Middle frontal gyrus (tissue), 1 donor: ENCODE measurements at regions not wholly inside any gene's neighbourhood (a gene's known extent, or its start where the extent isn't known, plus 50 kb on each side); places are given as distances from the start of the nearest gene placed in this dataset.

ENCODE experiments used
- DNase-seq: peaks from one replicate; pipeline ENCODE4 v3.0.0-alpha.2; 2015; ENCODE audit warnings: low spot score; ENCODE audit errors: extremely low spot score

DNA sequence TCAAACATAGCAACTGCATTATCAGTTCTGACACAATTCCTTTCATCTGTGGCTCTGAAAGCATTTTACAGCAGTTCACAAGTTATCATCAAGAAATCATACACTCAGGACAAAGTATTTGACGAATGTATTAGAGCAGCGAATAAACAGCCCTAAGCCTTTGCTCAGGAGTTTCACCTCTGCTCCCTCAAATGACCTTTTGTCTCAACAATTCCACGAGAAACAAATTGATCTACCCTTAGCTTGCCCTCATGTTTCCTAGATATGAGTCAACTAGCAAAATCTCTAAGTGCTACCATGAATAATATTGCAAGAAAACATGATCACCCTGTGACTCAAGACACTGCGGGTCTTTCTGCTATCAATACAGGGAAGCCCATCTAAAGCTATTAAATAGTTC is 396.1 kb downstream of the EFNB2 start:
- DNase-seq, result no peak

DNA sequence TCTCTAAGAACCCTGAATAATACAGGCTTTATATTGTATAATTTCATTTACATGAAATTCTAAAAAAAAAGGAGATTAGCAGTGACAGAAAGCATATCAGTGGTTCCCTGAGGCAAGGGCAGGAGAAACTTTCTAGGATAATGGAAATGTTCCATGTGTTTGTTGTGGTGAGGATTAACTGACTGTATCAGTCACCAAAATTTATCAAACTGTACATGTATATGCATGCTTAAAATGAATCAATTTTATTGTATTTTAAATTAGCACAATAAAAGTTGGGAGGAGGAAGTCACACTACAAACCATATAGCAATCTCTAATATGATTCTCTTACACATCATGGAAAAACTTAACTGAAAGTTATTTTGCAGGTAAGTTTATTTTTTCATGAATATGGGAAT is 396.8 kb downstream of the EFNB2 start:
- DNase-seq, result no peak

DNA sequence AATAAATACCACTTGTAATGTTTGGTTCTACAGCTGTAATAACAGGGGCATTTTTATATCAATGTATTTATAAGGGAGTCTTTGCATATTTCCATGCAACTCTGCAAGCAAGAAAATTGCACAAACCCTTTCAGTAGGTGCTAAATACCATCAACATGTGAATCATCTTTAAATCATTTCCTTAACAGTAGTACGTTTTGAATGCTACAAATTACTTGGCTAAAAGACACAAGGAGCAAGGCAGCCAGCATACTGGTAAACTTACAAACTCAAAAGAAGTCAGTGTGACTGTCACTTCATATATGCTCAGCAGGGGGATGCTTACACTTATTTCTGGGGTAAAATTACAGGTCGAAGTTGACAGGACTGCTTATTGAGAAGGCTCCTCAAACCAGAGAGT is 402.4 kb downstream of the EFNB2 start:
- DNase-seq, result no peak

DNA sequence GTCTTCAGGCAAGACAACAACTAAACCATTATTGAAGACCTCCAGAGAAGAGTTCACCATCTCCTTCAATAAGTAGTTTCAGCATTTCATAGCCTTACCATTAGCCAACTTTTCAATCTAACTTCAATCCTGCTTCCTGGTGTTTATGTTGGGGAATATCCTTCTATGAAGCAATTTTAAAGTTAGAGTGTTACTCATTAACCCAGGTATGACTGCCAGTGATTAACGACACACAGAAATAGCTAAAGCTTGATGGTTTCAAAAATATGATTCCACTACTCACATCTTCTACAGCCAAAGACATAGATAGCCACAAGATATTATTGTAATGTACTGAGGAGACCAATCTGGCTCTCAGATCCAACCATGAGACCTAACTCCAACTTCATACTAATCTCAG is 403.2 kb downstream of the EFNB2 start:
- DNase-seq, result no peak

DNA sequence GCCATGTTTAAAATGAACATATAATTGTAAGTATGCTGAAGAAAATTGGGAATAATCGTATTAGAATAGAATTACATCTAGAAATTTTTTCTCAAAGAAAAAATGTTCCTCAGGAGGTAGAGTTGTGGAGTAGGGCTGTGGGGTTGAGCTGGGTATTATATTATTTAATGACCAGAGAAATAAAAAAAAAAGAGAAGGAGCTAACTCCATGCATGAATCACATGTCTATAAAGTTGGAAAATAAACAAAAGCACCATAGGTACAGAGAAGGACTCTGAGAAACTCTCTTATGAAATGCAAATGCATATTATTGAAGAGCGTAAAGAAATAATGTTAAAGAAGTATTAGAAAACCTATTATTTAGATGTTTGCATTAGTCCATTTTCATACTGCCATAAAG is 405.5 kb downstream of the EFNB2 start:
- no peak for DNase-seq

DNA sequence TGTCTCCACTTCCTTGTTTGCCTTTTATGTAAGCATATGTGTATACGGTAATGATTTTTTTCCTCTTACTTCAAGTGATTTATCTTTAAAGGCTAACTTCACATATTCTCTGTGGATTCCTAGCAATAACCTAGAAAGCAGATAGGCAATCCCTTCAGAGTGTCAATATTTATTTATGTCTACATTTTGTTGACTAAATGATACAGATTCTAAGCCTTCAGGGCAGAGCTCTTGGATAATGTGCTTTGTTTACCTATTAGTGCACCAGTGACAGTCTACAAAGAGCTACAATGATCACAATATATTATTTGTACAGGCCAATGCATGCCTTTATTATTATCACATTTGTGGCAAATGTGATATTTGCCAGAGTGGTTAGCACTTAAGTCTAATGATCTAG is 406.2 kb downstream of the EFNB2 start:
- no peak for DNase-seq

DNA sequence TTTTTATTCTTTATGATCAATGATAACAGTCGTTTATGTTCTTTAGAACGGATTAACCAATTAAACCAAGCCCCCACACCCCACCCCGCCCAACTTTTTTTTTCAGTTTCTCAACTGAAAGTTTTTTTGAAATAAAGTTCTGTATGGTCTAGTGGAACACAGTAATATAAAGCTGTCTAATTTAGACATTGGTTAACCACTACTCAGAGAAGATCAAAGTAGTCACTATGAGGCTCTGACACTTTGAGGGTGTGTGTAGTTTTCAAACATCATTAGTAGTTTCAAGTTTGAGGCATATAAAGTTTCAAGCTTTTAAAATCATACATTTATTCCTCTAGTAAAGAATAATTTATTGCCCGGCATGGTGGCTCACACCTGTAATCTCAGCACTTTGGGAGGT is 413.2 kb downstream of the EFNB2 start:
- no peak for DNase-seq

DNA sequence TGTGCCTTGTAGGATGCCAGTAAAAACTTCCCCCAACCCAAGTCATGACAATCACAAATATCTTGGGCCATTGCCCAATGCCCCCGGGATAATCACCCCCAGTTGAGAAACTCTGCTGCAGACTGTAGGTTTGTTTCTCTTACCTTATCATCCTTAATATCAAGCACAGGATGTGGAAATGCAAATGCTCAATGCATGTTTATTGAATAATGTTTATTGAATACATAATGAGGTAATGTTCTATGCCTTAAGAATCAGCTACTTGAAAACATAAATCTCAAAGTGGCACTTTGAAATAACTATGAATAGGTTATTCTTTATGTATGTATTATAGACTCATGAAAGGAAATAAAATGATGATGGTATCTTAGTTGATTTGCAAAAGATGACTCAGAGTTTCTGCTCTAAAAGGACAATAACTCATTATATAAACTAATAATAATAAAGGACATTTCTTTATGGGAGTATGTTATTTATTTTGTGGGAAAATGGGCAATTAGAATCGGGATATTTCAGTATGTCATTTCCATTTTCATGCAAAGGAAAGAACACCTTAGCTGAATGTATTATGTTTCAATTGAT is 414.2 kb downstream of the EFNB2 start:
- no peak for DNase-seq

DNA sequence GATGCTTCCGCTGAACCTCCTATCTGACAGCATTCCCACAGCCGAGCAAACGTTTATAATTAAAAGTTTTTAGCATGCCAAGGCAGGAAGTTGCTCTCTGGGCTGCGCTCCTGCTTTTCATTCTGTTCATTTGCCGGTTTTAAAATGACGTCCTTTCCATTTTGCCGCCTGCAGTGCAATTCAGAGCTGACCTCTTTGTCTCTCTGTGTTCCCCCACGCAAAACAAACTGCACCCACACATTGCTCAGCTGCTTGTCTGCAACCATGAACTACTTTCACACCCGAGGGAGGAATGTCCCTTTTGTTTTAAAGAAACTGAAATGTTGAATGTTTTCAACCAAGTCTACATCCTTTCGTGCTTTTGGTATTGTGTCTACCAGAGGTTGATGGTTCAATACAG is 416.5 kb downstream of the EFNB2 start:
- DNase-seq, result no peak

DNA sequence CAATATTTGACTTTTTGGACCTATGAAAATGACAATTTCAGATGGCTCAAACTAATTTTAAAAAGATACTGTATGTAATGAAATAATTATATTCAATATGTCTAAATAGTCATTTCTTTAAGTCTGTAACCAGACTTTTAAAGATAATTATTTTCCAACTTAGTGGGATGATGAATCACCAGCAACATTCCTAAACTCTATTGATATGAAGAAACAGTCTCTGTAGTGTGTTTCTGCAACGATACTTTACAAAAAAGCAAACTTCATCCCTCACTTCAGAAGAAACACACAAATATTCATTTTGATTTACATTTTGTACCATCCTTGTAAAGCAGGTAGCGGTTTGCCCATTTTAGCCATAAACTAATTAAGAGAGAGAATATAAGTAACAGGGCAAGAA is 417.4 kb downstream of the EFNB2 start:
- DNase-seq, result no peak

DNA sequence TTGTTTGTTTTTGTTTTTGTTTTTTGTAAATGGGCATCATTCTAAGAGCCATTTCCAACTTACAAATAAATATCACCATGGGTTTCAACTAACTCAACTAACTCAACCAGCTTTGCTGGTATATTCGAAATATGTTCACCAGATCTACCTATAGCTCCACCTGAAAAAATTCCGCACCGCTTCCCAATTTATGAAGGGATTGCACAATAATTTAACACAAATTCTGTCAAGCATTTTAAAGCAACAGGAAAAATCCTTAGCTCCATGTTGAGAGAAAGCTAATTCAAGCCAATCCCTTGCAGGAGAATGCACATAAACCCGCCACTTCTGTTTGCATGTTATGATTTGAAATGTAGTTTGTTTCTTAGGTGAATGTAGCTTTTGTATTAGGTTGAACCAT is 417.8 kb downstream of the EFNB2 start:
- DNase-seq, result no peak

DNA sequence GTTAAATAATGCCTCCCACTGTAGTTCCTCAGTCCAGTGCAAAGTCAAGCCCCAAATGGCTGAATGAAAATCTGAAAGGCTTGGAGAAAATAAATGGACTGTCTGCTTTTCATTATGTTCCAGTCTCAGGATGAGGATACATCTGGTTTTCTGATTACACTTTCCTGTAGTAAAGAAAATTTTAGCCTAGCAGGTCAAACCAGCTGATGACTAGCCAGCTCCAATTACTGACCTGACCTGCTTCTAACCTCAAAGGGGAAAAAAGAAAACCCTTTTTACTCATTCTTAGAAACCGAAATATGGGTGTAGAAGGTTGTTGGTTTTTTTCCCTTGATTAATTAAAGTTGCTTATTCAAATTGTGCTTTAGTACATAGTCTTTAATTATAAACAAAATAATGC is 418.4 kb downstream of the EFNB2 start:
- DNase-seq, result no peak

DNA sequence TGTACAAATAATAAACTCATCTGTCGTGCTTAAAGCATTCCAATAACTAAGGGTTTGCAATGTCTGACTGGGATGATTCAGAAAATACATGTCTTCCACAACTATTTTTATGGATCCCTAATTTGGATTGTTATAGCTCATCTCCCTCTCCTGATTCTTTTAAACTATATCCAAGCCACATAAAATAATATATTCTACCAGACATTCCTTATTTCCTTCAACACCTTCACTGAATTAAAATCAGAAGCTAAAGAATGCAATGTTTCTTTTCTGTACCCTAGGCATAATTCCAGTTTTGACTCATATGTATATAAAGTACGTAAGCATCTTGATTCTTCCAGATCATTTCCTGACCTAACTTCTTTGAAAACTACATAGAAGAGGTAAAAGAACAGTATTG is 420.4 kb downstream of the EFNB2 start:
- DNase-seq, result no peak

DNA sequence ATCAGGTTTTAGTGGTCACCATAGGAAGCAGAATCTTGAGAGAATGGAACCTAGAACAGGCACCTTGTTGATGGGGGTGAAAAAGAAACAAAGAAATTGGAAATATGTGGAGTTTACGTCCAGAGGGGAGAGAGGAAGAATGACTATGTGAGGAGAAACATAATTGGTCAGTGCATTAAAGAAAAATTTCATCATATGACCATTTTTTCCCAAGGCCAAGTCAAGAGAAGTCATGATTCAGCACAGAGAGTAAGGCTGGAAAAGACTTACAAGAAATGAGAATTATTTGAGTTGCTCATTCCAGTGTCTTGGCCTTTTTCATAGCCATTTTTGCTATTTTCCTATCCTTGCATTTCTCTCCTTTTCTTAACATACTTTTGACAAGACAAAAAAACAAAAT is 421.7 kb downstream of the EFNB2 start:
- DNase-seq, result no peak

DNA sequence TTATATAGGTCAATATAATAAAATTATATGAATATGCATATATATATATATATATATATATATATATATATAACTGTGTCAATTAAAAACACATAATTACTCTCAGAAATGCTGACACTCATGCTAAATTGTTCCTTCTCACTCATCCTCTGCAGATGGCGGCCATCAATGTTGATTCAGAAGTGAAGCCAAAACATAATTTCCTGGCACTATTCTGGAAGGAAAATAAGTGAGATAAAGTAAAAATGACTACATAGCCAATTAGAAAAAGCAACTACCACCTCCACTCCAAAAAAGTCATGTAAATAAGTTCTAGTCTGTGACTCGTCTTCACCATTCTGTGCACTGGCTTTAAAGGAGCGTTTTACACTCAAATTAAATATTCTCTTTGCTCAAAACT is 423.3 kb downstream of the EFNB2 start:
- DNase-seq, result no peak

DNA sequence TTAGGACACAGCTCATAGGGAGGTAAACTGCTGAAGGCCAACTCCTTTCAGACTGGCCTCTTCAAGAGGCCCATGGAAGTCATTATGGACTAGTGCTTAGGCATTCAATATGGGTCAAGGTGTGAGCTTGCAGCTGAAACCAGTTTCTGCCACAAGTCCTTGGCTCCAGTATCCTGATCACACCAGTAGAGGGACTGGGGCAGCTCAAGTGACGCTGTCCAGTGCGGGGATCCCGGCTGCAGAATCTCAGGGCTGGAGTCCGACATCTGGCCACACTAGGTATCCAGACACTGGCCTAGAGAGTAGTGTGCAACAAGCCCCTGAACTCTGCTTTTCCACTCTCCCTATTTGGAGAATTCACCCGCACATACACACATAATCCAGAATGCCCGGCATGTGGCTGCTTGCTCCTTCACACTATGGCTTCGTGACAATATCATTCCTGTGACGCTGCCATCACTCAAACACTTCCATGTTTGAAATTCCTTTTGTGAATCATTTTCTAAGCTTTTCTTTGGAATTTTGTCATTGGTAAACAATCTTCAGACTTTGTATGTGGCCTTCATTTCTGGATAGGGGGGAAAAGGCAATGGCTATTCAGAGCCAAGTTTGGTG is 425.1 kb downstream of the EFNB2 start:
- DNase-seq, result no peak

DNA sequence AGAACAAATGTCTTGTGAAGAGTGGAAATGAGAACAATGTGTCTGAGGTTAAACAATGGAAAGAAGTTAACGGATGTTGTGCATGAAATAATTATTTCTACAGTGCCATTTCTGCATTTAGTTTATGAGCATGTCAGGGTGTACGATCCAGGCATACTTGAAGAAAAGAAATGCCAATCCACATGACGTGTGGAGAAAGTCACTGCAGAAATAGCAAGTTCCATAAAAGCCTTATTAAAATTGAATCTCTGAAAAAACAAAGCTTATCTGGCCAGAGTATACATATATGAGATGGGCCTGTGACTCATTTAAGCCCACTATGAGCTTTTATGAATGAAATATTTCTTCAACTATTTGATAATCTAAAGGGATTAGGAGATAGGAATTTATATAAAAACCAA is 426.1 kb downstream of the EFNB2 start:
- DNase-seq, result no peak

DNA sequence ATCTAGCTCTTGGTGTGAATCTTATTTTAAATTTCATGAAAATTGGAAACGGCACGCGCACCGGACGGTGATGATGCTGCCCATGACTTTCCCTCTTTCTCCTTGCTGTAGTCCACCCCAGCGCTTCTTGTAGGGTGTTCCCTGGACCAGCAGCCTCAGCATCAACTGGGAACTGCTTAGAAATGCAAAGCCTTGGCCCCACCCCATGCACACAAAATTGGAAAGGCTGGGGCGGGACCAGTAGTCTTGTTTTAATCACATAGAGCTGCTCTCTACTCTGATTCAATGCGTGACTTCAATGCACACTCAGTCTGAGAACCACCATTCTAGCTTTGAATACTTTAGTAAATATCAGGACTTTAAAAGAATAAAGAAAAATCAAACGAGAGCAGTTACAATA is 427.1 kb downstream of the EFNB2 start:
- no peak for DNase-seq

DNA sequence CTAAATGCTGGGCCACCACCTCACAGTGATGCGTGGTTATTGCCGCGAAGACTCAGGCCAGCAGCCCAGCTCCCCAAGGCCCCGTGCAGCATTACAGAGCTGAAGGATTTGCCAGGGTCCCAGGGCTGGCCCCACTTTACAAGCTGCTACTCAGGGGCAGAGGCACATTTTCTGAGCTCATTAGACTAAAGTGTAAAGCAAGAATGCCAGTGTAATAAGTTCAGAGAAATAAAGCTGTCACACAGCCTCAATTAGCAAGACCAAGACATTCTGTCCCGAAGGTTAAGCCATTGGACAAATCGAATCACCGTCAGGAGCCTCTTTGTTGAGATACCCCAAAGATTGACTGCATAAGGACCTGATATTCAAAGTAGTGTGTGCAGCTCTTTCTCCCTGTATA is 428.4 kb downstream of the EFNB2 start:
- no peak for DNase-seq

DNA sequence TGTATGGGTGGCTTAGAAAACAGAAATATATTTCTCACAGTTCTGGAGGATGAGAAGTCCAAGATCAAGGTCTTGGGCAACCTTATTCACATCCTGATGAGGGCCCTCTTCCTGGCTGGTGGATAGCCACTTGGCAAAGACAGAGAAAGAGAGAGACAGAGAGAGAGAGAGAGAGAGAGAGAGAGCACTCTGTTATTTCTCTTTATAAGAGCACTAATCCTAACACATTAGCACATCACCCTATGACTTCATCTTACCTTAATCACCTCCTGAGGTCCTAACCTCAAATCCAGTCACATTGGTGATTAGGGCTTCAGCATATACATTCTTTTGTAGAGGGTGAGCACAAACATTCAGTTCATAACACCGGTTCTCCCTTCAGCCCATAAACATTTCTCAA is 430.3 kb downstream of the EFNB2 start:
- DNase-seq, result no peak

DNA sequence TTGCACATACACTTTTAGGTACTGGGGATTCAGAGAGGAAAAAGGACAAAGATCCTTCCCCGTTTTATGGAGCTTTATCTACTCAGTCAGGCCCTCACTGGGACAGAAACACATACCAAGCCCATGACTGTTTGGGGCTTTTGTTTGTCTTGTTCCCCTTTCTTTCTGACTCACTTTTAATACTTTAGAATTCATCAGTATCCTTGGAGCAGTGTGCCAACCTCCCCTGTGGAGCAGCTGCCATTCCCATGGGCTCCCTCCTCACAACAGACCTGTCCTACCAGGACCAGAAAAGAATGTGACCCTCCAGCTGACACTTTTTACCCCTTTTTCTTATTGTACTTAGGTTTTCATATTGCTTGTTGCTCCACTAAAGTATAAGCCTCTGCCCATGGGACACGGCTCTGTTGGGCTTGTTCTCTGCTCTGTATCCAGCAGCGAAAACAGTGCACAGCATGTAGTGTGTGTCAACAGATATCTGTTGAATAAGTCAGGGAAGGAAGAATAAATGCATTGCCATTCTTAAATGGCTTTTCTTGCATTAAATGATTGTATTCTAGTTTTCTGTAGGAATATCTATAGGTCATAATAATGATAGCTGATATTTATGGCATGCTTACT is 431.1 kb downstream of the EFNB2 start:
- no peak for DNase-seq

DNA sequence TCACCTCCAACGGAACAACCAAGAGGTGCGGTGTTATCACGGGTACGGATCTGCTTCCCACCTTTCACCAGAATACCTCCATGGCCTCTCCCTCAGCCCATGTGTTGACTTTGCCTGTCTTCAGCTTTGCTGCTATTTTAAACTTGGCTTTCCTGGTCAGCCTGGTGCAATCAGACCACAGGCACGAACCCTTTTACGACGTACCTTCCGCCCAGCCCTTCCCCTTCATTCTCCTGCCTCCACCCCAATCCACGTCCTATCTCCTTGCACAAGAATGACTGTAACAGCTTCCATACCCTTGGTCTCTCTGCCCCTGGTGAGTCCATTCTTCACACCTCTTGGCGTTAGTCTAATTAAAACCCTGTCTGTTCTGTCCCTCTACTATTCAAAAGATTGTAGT is 431.7 kb downstream of the EFNB2 start:
- DNase-seq, result no peak

DNA sequence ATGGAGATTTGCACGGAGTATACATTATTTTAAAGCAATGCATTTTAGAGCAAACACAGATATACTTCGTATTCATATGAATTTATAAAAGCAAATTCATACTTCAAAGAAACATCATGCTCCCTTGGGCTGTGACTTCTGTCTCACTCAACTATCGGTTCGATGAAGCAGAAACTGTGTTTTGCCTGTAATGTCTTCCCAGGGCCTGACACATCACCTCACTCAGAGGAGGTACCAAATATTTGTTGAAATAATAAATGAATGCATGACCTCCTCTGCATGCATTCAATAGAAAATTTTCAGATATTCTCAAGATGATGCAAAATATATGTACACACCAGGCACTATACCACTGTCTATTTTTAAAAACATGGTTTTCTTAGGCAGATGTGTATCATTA is 432.7 kb downstream of the EFNB2 start:
- no peak for DNase-seq
